Neural cell (in vitro differentiated cells): ENCODE measurements at regions not wholly inside any gene's neighbourhood (a gene's known extent, or its start where the extent isn't known, plus 50 kb on each side); places are given as distances from the start of the nearest gene placed in this dataset.

ENCODE experiments used
- H2AFZ ChIP-seq: fragments of 200-600, 300-800 bp; sonication (generic), shearing (Covaris generic); 2 replicates; pipeline ENCODE4 v1.6.0; 2014; ENCODE audit warnings: low read depth, mild to moderate bottlenecking, antibody characterized with exemption, low read length, moderate library complexity
- H3F3A ChIP-seq: fragments of 200-600 bp; shearing (Covaris generic); 2 replicates; pipeline ENCODE4 v1.6.1; 2016; ENCODE audit warnings: mild to moderate bottlenecking, moderate library complexity, mixed read lengths, antibody characterized with exemption, low read length; ENCODE audit not compliant: insufficient read depth, poor library complexity, severe bottlenecking
- H3K27ac ChIP-seq: fragments of 200-600, 300-800 bp; sonication (generic), shearing (Covaris generic); 2 replicates; pipeline ENCODE4 v1.5.1; 2014; ENCODE audit warnings: mild to moderate bottlenecking, low read length, moderate library complexity
- H3K27me3 ChIP-seq: fragments of 300-800, 200-600 bp; sonication (generic), shearing (Covaris generic); 2 replicates; pipeline ENCODE4 v1.6.0; 2014; ENCODE audit warnings: mild to moderate bottlenecking, low read depth, low read length, moderate library complexity; ENCODE audit not compliant: insufficient read depth
- H3K36me3 ChIP-seq: fragments of 300-800, 200-600 bp; sonication (generic), shearing (Covaris generic); 2 replicates; pipeline ENCODE4 v1.5.1; 2014; ENCODE audit warnings: mild to moderate bottlenecking, antibody characterized with exemption, low read length, moderate library complexity; ENCODE audit not compliant: insufficient read depth
- H3K4me2 ChIP-seq: fragments of 300-800, 200-600 bp; sonication (generic), shearing (Covaris generic); 2 replicates; pipeline ENCODE4 v1.6.0; 2014; ENCODE audit warnings: mild to moderate bottlenecking, low read length
- H3K4me3 ChIP-seq: fragments of 300-800, 200-600 bp; sonication (generic), shearing (Covaris generic); 2 replicates; pipeline ENCODE4 v1.5.1; 2014; ENCODE audit warnings: mild to moderate bottlenecking, low read length, moderate library complexity
- H3K79me2 ChIP-seq: fragments of 200-600 bp; shearing (Covaris generic); replicated peaks from 2 replicates; pipeline ENCODE4 v1.6.0; 2014; ENCODE audit warnings: mild to moderate bottlenecking, low read length, moderate library complexity; ENCODE audit not compliant: insufficient read depth
- H3K9ac ChIP-seq: fragments of 300-800, 200-600 bp; sonication (generic), shearing (Covaris generic); 2 replicates; pipeline ENCODE4 v1.6.1; 2016; ENCODE audit warnings: mild to moderate bottlenecking, low read length, mixed read lengths
- H3K9me2 ChIP-seq: fragments of 200-600 bp; shearing (Covaris generic); 2 replicates; pipeline ENCODE4 v1.6.1; 2016; ENCODE audit warnings: mild to moderate bottlenecking, low read length, mixed read lengths; ENCODE audit not compliant: insufficient read depth
- H3K9me3 ChIP-seq: fragments of 200-600, 300-800 bp; sonication (generic), shearing (Covaris generic); 2 replicates; pipeline ENCODE4 v1.6.1; 2016; ENCODE audit warnings: mild to moderate bottlenecking, mixed run types, low read length, moderate library complexity, mixed read lengths
- H4K20me1 ChIP-seq: fragments of 200-600 bp; shearing (Covaris generic); 2 replicates; pipeline ENCODE4 v1.6.1; 2016; ENCODE audit warnings: mild to moderate bottlenecking, mixed run types; ENCODE audit not compliant: insufficient read depth
- EP300 ChIP-seq: fragments of 450-650 bp; conservative IDR thresholded peaks from 2 replicates; pipeline ENCODE4 v1.6.1; 2014; ENCODE audit warnings: antibody characterized with exemption, mild to moderate bottlenecking, moderate library complexity; ENCODE audit not compliant: poor library complexity, severe bottlenecking
- EZH2 ChIP-seq: fragments of 200-600, 300-800 bp; shearing (Covaris generic), sonication (generic); IDR thresholded peaks from 2 replicates; pipeline ENCODE4 v1.6.1; 2014; ENCODE audit warnings: antibody characterized with exemption, low read length, borderline replicate concordance, mild to moderate bottlenecking; ENCODE audit not compliant: insufficient read depth, poor library complexity, severe bottlenecking
- MXI1 ChIP-seq: fragments of 450-650 bp; conservative IDR thresholded peaks from 2 replicates; pipeline ENCODE4 v1.6.1; 2014; ENCODE audit warnings: antibody characterized with exemption, mild to moderate bottlenecking; ENCODE audit not compliant: poor library complexity, severe bottlenecking
- POLR2AphosphoS5 ChIP-seq: IDR thresholded peaks from 2 replicates; pipeline ENCODE4 v1.6.1; 2012
- RAD21 ChIP-seq: fragments of 450-650 bp; conservative IDR thresholded peaks from 2 replicates; pipeline ENCODE4 v1.6.1; 2014; ENCODE audit warnings: antibody characterized with exemption, mild to moderate bottlenecking, moderate library complexity
- SMC3 ChIP-seq: fragments of 450-650 bp; conservative IDR thresholded peaks from 2 replicates; pipeline ENCODE4 v1.6.1; 2014; ENCODE audit warnings: antibody characterized with exemption, mild to moderate bottlenecking, moderate library complexity; ENCODE audit not compliant: poor library complexity
- TAF1 ChIP-seq: IDR thresholded peaks from 2 replicates; pipeline ENCODE4 v1.6.1; 2012; ENCODE audit warnings: low read depth
- TF ChIP-seq, protein P1 (sequence below): fragments of 450-650 bp; IDR thresholded peaks from 2 replicates; pipeline ENCODE4 v1.5.1; 2014; ENCODE audit warnings: antibody characterized with exemption, mild to moderate bottlenecking, moderate library complexity; ENCODE audit not compliant: poor library complexity, severe bottlenecking
- TF ChIP-seq, protein P2 (sequence below): IDR thresholded peaks from 2 replicates; pipeline ENCODE4 v1.6.1; 2012; ENCODE audit warnings: borderline replicate concordance

- H3K79me2 ChIP-seq, result no peaks in the 10 kb centered on the region
- H3K9ac ChIP-seq, result no peak overlapping the region
- H3K9me2 ChIP-seq, result no peaks in the 10 kb centered on the region
- H3K27me3 ChIP-seq, result no peaks in the 10 kb centered on the region
- H3K36me3 ChIP-seq, result no peaks in the 10 kb centered on the region
- H3K4me3 ChIP-seq, result no peak overlapping the region
- H3K4me2 ChIP-seq, result no peak overlapping the region
- no peak for TF ChIP-seq TAF1
- no peak for TF ChIP-seq MXI1
- TF ChIP-seq POLR2AphosphoS5, result no peak
- H3K27ac ChIP-seq, result no peak overlapping the region
- no peak overlapping the region for H2AFZ ChIP-seq
- no peaks in the 10 kb centered on the region for H3F3A ChIP-seq
- no peaks in the 10 kb centered on the region for H3K9me3 ChIP-seq
- no peaks in the 10 kb centered on the region for H4K20me1 ChIP-seq
These were observed 312.1 kb upstream of the MYT1L start for GRCh38 chr2:2642906-2643890.

- no peak overlapping the region for H3K4me3 ChIP-seq
- H3F3A ChIP-seq, result no peaks in the 10 kb centered on the region
- H3K27me3 ChIP-seq, result no peaks in the 10 kb centered on the region
- H2AFZ ChIP-seq, result no peak overlapping the region
- H3K79me2 ChIP-seq, result no peaks in the 10 kb centered on the region
- H3K27ac ChIP-seq, result no peak overlapping the region
- no peak overlapping the region for H3K4me2 ChIP-seq
- no peaks in the 10 kb centered on the region for H3K9me3 ChIP-seq
- TF ChIP-seq EZH2, result no peak
- TF ChIP-seq MXI1, result no peak
- TF ChIP-seq, protein P1, sequence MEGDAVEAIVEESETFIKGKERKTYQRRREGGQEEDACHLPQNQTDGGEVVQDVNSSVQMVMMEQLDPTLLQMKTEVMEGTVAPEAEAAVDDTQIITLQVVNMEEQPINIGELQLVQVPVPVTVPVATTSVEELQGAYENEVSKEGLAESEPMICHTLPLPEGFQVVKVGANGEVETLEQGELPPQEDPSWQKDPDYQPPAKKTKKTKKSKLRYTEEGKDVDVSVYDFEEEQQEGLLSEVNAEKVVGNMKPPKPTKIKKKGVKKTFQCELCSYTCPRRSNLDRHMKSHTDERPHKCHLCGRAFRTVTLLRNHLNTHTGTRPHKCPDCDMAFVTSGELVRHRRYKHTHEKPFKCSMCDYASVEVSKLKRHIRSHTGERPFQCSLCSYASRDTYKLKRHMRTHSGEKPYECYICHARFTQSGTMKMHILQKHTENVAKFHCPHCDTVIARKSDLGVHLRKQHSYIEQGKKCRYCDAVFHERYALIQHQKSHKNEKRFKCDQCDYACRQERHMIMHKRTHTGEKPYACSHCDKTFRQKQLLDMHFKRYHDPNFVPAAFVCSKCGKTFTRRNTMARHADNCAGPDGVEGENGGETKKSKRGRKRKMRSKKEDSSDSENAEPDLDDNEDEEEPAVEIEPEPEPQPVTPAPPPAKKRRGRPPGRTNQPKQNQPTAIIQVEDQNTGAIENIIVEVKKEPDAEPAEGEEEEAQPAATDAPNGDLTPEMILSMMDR, result no peak
- no peak for TF ChIP-seq POLR2AphosphoS5
- no peak for TF ChIP-seq RAD21
- TF ChIP-seq TAF1, result no peak
- TF ChIP-seq EP300, result no peak
- TF ChIP-seq, protein P2, sequence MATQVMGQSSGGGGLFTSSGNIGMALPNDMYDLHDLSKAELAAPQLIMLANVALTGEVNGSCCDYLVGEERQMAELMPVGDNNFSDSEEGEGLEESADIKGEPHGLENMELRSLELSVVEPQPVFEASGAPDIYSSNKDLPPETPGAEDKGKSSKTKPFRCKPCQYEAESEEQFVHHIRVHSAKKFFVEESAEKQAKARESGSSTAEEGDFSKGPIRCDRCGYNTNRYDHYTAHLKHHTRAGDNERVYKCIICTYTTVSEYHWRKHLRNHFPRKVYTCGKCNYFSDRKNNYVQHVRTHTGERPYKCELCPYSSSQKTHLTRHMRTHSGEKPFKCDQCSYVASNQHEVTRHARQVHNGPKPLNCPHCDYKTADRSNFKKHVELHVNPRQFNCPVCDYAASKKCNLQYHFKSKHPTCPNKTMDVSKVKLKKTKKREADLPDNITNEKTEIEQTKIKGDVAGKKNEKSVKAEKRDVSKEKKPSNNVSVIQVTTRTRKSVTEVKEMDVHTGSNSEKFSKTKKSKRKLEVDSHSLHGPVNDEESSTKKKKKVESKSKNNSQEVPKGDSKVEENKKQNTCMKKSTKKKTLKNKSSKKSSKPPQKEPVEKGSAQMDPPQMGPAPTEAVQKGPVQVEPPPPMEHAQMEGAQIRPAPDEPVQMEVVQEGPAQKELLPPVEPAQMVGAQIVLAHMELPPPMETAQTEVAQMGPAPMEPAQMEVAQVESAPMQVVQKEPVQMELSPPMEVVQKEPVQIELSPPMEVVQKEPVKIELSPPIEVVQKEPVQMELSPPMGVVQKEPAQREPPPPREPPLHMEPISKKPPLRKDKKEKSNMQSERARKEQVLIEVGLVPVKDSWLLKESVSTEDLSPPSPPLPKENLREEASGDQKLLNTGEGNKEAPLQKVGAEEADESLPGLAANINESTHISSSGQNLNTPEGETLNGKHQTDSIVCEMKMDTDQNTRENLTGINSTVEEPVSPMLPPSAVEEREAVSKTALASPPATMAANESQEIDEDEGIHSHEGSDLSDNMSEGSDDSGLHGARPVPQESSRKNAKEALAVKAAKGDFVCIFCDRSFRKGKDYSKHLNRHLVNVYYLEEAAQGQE, result no peak
- TF ChIP-seq SMC3, result no peak
- H3K36me3 ChIP-seq, result no peaks in the 10 kb centered on the region
- no peaks in the 10 kb centered on the region for H3K9me2 ChIP-seq
- H4K20me1 ChIP-seq, result no peaks in the 10 kb centered on the region
- H3K9ac ChIP-seq, result no peak overlapping the region
These were observed 310.7 kb upstream of the MYT1L start for GRCh38 chr2:2641541-2642410.
